ENCODE measurements at regions not wholly inside any gene's neighbourhood (a gene's known extent, or its start where the extent isn't known, plus 50 kb on each side); places are given as distances from the start of the nearest gene placed in this dataset.

GRCh38 chr10:89889606-89890005 is 188.2 kb downstream of the KIF20B start:
- in situ Hi-C loops (cut with HindIII; ENCODE audit: extremely low pct_ligation_motif_present, low pct_unique_long_range_greater_than_20kb) = no loop called here
- 24% methylated on average over 2 of the region's 2 CpGs for WGBS (ENCODE audit: low lambda C conversion rate)
- no peak for ATAC-seq

GRCh38 chr10:89891006-89891535 is 189.7 kb downstream of the KIF20B start:
- DNase-seq (ENCODE audit: low spot score) = no peak
- TF ChIP-seq RBM22 (optimal IDR thresholded peaks at IDR 0.05; ENCODE audit: low read length) (no peak), ZNF232 (CRISPR knock-in tag; IDR thresholded peaks at IDR 0.05; ENCODE audit: borderline replicate concordance) (no peak), ATF4 (CRISPR knock-in tag; IDR thresholded peaks at IDR 0.05) (no peak), TAF15 (IDR thresholded peaks at IDR 0.05; ENCODE audit: low read depth, low read length, poor library complexity, severe bottlenecking) (no peak), SRSF9 (IDR thresholded peaks at IDR 0.05; ENCODE audit: borderline replicate concordance, insufficient read depth, low read depth, low read length, poor library complexity, severe bottlenecking) (no peak), ZBTB1 (CRISPR knock-in tag; IDR thresholded peaks at IDR 0.05; ENCODE audit: borderline replicate concordance) (no peak), TERF1 (CRISPR knock-in tag; IDR thresholded peaks at IDR 0.05) (no peak), SP5 (CRISPR knock-in tag; IDR thresholded peaks at IDR 0.05; ENCODE audit: borderline replicate concordance, low read depth) (no peak)
- TF ChIP-seq, protein P1, sequence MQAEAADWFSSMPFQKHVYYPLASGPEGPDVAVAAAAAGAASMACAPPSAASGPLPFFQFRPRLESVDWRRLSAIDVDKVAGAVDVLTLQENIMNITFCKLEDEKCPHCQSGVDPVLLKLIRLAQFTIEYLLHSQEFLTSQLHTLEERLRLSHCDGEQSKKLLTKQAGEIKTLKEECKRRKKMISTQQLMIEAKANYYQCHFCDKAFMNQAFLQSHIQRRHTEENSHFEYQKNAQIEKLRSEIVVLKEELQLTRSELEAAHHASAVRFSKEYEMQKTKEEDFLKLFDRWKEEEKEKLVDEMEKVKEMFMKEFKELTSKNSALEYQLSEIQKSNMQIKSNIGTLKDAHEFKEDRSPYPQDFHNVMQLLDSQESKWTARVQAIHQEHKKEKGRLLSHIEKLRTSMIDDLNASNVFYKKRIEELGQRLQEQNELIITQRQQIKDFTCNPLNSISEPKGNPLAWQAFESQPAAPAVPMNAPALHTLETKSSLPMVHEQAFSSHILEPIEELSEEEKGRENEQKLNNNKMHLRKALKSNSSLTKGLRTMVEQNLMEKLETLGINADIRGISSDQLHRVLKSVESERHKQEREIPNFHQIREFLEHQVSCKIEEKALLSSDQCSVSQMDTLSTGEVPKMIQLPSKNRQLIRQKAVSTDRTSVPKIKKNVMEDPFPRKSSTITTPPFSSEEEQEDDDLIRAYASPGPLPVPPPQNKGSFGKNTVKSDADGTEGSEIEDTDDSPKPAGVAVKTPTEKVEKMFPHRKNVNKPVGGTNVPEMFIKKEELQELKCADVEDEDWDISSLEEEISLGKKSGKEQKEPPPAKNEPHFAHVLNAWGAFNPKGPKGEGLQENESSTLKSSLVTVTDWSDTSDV (CRISPR knock-in tag; IDR thresholded peaks at IDR 0.05) = no peak

More at GRCh38 chr10:89889606-89890005, 188.2 kb downstream of the KIF20B start:
- Histone ChIP-seq H3K36me3 (replicated peaks in 1 of 2; ENCODE audit: control insufficient read depth in 1 of 2, insufficient read depth in 2 of 2, low read length in 2 of 2) (no peaks in the 10 kb centered on the region), H2AFZ (ENCODE audit: low read length) (no peak overlapping the region), H4K20me1 (ENCODE audit: insufficient read depth, low read length) (no peaks in the 10 kb centered on the region), H3K27ac (ENCODE audit: extremely low read length, insufficient read depth, low read length) (no peak overlapping the region), H3K9me3 (ENCODE audit: low read length) (no peaks in the 10 kb centered on the region), H3K4me3 (replicated peaks in 1 of 3; ENCODE audit: insufficient read depth in 1 of 3, low read depth in 2 of 3, low read length in 3 of 3) (no peak overlapping the region), H3K4me1 (ENCODE audit: insufficient read depth, low read length) (0 out of 2 replicates have a peak, but pooled peaks cover 6% of the 10 kb centered on the region), H3K27me3 (ENCODE audit: control insufficient read depth in 1 of 2, insufficient read depth in 2 of 2, low read length in 2 of 2) (no peaks in the 10 kb centered on the region), H3K9ac (ENCODE audit: insufficient read depth, low read depth, low read length) (no peak overlapping the region), H3K79me2 (ENCODE audit: insufficient read depth, low read length) (no peaks in the 10 kb centered on the region), H3K4me2 (ENCODE audit: low read depth, low read length) (no peak overlapping the region)
- 0 out of 2 replicates have a peak, but pooled peaks have one; percentile 16 for TF ChIP-seq ZNF644 (CRISPR knock-in tag; IDR thresholded peaks at IDR 0.05; ENCODE audit: low read depth)
- no peak for TF ChIP-seq ZNF556 (CRISPR knock-in tag; IDR thresholded peaks at IDR 0.05; ENCODE audit: borderline replicate concordance)
- FAIRE-seq = no peak
- no peak for DNase-seq (ENCODE audit: low spot score)
- BruUV-seq (replicated peaks) = no TSS peak
- ChIA-PET CTCF (ENCODE audit: low intra/inter-chr PET ratio, low total read pairs) (no interaction called here), POLR2A (no interaction called here)
- intact Hi-C loops (cut with micrococcal nuclease; ENCODE audit: unreplicated experiment) = no loop called here

More at GRCh38 chr10:89891006-89891535, 189.7 kb downstream of the KIF20B start:
- Histone ChIP-seq H3K9ac (ENCODE audit: insufficient read depth, low read depth, low read length) (no peak overlapping the region), H3K4me2 (ENCODE audit: low read depth, low read length) (no peak overlapping the region), H3K27me3 (ENCODE audit: control insufficient read depth in 1 of 2, insufficient read depth in 2 of 2, low read length in 2 of 2) (no peaks in the 10 kb centered on the region), H3K36me3 (replicated peaks in 1 of 2; ENCODE audit: control insufficient read depth in 1 of 2, insufficient read depth in 2 of 2, low read length in 2 of 2) (no peaks in the 10 kb centered on the region), H4K20me1 (ENCODE audit: insufficient read depth, low read length) (no peaks in the 10 kb centered on the region), H3K4me3 (replicated peaks in 1 of 3; ENCODE audit: insufficient read depth in 1 of 3, low read depth in 2 of 3, low read length in 3 of 3) (no peak overlapping the region), H3K4me1 (ENCODE audit: insufficient read depth, low read length) (0 out of 2 replicates have a peak, but pooled peaks cover 6% of the 10 kb centered on the region), H3K27ac (ENCODE audit: extremely low read length, insufficient read depth, low read length) (no peak overlapping the region), H2AFZ (ENCODE audit: low read length) (no peak overlapping the region), H3K9me3 (ENCODE audit: low read length) (no peaks in the 10 kb centered on the region), H3K79me2 (ENCODE audit: insufficient read depth, low read length) (no peaks in the 10 kb centered on the region)
- WGBS (ENCODE audit: low lambda C conversion rate) = 5% methylated on average over 2 of the region's 2 CpGs
- ChIA-PET POLR2A (no interaction called here), CTCF (ENCODE audit: low intra/inter-chr PET ratio, low total read pairs) (no interaction called here)
- intact Hi-C loops (cut with micrococcal nuclease; ENCODE audit: unreplicated experiment) (no loop called here), in situ Hi-C loops (cut with HindIII; ENCODE audit: extremely low pct_ligation_motif_present, low pct_unique_long_range_greater_than_20kb) (no loop called here)
- ATAC-seq = no peak
- FAIRE-seq = no peak
- BruUV-seq (replicated peaks) = no TSS peak

All from HepG2 (cell line).